GM21447 (cell line): ENCODE measurements at regions not wholly inside any gene's neighbourhood (a gene's known extent, or its start where the extent isn't known, plus 50 kb on each side); places are given as distances from the start of the nearest gene placed in this dataset.
A peak's percentile ranks its signal among the peaks of the same experiment; 100 is the strongest.

Experiments used
- ATAC-seq: cut with Tn5 transposase; IDR thresholded peaks from one replicate; pipeline ENCODE4 v1.9.1; 2021; ENCODE audit not compliant: unreplicated experiment

DNA sequence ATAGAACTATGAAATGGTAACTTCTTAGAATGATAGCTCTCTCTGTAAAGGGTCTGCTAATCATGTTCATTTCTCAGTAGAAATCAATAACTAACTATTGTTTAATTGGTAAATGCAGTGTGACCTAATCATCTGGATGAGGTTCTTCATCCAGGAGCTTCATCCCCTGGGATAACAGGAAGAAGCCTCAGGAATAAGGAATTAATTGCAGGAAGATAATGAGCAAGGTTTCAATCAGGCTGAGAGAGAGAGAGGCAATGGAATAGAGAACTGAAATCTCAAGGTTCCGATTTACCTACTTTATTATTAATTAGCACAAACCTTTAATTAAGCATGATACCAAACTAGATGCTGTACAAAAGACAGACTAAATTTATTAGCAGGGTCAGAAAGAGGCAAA, 499.7 kb downstream of the MAT2B start:
- no peak for ATAC-seq

- ATAC-seq = no peak
These were observed 501.6 kb downstream of the MAT2B start for GRCh38 chr5:164007064-164007463.

DNA sequence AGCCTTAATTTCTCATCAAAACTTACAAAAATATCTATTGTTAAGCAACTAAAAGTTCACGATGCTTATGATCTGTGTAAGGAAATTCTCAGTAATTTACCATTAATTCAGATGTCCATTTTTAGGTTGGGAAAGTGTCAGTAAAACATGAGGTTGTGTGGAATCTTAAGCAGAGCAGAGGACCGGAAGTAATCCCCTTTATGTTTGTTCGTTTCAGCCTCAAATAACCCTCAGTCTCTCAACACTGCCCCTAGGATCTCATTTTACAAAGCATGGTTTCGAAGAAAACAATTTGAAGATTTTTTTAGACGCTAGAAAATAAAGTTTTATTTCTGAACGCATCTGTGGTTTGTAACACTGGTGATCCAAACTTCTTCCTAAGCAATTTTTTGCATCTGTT, 504.2 kb downstream of the MAT2B start:
- no peak for ATAC-seq

DNA sequence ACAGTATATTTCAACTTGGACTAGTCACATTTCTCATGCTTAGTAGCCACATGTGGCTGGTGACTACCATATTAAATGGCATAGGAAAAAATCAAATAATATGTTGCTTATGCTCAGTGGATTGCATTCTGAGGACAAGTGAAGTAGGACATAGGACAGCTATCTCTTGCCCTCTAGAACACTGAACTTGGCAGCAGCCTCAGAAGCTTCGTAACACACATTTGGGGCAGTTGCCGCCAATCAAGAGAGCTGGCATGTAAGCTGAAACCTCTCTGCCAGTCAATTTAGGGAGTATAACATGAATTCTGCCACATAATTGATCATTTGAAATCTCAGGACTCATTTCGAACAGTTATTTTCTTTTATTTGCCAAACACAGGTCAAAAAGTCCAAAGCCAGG, 505.5 kb downstream of the MAT2B start:
- no peak for ATAC-seq

DNA sequence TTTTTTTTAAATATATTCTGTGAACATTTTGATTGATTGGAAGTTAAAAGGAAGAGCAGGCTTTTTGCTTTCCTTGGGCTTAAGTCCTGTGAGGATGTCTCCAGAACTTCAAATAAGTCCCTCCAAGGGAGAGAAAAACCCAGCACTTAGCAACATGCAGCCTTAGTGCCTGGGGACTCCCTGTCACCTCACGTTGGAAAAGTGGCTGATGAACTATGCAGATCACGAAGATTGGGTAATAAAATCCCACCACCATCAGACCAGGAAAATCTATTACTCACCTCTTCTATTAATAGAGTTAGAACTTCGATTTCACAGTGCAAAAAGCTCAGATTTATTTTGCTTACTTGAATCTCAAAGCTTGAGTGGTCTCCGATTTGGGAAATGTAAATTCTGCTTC, 507.0 kb downstream of the MAT2B start:
- no peak for ATAC-seq

- peak; percentile 88 for ATAC-seq
These were observed 507.8 kb downstream of the MAT2B start for GRCh38 chr5:164013077-164013670.

DNA sequence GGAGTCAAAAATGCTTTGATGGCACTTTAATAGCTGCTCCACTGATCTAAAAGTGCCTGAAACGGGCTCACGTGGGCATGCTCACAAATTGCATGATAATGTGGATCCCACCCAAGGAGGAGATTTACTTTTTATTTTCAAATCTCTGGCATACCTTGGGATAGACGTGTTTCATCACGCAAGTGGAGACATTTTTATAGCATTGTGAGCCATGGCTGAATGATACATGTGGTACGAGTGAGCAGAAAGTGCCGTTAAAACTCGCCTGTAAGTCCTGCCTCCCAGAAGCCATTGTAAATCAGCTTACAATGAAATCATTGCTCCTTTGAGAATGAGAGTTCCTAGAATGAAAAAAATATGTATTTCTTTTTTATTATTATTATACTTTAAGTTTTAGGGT, 514.7 kb downstream of the MAT2B start:
- no peak for ATAC-seq

- ATAC-seq = no peak
These were observed 522.3 kb downstream of the MAT2B start for GRCh38 chr5:164027738-164028137.

DNA sequence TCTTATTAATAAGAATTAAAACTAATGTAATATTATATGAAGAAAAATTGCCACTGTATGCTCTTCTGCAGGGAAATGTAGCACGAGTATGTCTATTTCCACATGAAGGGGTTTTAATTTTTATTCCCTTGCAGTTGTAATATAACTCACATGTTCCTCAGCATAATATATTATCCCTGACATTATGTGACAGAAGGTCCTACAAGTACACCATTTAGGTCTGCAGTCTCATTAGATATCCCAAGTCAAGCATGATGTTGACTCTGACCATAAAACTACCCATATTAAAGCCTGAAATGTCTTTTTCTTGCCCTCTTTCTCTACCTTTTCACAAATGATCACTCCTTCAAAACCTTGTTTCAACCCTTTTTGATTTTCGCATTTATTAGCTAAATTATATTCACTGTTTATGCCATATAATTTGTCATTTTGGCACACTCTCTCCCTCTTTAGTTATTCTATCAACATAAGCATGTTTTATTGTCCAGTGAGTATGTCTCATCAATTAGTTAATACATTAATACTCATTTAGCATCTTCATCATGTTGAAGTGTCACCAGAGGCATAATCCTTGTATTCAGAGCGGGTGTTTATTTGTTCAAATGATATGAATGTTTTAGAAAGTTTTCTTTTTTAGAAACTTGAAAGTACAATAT, 532.8 kb downstream of the MAT2B start:
- no peak for ATAC-seq

DNA sequence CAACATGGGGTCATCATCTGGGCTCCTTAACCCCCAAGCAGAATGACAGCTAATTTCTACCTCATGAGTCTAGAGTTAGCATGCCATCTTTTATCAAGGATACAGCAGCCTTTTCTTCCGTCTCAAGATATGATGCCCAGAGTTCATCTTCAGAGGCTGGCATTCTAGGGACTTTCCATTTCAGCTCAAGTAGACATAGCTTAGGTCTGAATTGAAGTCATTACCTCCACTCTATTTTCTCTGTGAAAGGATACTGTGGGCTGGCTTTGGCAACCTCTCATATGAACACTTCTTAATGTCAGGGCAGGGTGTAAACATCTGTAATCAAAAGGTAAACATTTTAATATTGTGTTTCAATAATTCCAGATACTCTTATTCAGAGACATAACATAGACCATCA, 535.7 kb downstream of the MAT2B start:
- no peak for ATAC-seq

- ATAC-seq = no peak
These were observed 543.0 kb downstream of the MAT2B start for GRCh38 chr5:164048359-164048926.

DNA sequence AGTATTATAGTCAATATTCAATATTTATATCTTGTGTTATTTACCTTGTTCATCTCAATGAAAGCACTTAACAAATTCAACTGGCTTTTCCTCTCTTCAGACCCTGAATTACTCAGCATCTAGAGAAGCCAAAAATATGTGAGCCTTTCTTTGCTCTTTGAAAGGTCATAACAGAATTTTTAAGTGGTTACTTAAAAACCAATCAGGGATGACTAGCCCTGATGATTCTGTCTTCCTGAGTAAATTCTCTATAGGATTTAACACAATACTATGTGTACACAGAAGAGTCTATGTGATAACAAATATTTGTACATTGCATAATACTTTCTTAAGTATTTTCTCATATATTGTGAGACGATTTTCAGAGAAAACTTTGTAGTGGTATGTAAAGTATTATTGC, 546.3 kb downstream of the MAT2B start:
- ATAC-seq = no peak

GRCh38 chr5:164052536-164053093, 547.2 kb downstream of the MAT2B start:
- ATAC-seq = no peak

DNA sequence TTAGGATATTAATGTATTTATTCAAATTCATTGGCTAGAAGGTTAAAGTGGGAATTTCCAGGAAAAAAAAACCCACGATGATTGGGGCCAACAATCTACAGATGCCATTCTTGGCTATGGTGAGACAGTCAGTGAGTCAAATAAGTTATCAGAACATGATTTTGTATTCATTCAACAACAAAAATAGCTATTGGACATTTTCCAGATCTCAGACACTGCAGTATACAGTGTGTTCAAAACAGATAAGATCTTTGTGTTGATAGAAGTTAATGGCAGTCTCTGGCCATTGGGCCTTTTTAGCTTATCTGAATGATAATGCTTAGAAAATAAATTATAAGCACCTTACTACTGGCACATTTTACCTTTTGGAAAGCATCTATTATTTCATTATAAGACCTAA, 547.7 kb downstream of the MAT2B start:
- ATAC-seq = no peak

GRCh38 chr5:164054461-164054860, 549.0 kb downstream of the MAT2B start:
- no peak for ATAC-seq

DNA sequence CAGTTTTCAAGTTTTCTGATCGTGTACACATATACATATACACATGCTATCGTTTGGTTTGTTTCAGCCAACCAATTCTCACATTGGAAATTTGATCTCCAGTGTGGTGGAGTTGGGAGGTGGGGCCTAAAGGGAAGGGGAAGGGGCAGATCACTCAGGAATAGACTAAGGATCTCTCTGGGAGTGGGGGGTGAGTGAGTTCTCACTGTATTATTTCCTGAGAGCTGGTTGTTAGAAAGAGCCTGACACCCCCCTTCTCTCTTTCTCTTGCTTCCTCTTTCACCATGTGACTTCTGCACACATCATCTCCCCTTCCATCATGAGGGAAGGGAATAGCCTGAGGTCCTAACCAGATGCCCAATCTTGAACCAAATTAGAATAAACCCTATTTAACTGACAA, 551.7 kb downstream of the MAT2B start:
- no peak for ATAC-seq

- no peak for ATAC-seq
These were observed 553.2 kb downstream of the MAT2B start for GRCh38 chr5:164058621-164059020.

GRCh38 chr5:164059471-164059870, 554.1 kb downstream of the MAT2B start:
- ATAC-seq = no peak

DNA sequence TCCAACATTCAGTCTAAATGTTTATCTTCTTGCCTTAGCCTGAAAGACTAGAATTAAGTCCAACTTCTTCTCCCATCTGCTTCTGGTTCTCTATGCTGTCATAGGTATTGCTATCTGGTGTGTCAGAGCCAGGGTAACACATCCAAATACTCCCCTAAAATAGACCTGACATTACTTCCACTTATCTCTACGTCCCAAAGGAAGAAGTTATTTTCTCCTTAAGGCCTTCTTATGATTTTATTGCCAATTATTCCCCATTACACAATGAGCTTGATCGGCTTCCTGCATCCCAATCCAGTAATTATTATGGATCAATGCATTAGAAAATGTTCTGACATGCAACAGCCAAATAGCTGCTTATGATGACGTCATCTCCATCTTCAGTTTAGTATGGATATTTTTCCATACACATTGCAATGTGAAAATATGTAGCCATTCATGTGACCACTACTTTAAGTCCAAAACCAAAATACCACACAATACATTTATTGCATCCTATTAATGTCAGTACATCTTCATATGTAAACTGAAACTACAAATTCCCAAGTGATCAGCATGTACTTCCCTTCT, 555.5 kb downstream of the MAT2B start:
- no peak for ATAC-seq

GRCh38 chr5:164062304-164062703, 556.9 kb downstream of the MAT2B start:
- ATAC-seq = no peak

- ATAC-seq = no peak
These were observed 559.8 kb downstream of the MAT2B start for GRCh38 chr5:164065266-164065665.

DNA sequence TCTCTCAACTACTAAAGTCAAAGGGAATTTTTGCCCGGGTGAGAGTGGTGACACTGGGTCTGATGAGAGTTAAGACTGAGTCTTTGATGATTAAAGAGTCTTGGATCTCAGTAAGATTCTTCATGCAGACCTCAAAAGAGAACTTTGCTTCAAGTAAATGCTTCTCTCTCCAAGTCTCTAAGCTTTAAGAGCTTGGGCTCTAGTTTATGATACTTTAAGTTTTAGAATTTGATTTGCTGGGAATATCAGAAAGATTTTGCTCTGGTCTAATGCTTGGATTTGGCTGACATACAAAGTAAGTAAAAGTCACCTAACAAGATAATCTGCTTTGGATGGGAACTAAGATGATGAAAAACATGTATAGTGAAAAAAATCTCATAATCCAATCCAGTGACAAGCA, 566.3 kb downstream of the MAT2B start:
- ATAC-seq = no peak
